Naive B cell (primary cell): ENCODE measurements at regions not wholly inside any gene's neighbourhood (a gene's known extent, or its start where the extent isn't known, plus 50 kb on each side); places are given as distances from the start of the nearest gene placed in this dataset.

ENCODE experiments used
- ATAC-seq, 2 donors: fragments of 150-1000 bp; cut with Tn5 transposase; 2 replicates each; pipeline ENCODE4 v1.10.0; 2021; ENCODE audit warnings: low read depth in 2 of 2, mild to moderate bottlenecking in 2 of 2, moderate library complexity in 2 of 2
- DNase-seq: peaks from one replicate; pipeline ENCODE4 v3.0.0; 2022
- H3K27ac Mint-ChIP-seq, 6 donors: one replicate each; pipeline ENCODE4 v1.8.0; 2020 to 2022; ENCODE audit warnings: mild to moderate bottlenecking in 6 of 6, mixed read lengths in 6 of 6, moderate library complexity in 5 of 6, inconsistent platforms in 2 of 6
- H3K27me3 Mint-ChIP-seq, 3 donors: one replicate each; pipeline ENCODE4 v1.8.0; 2021 to 2022; ENCODE audit warnings: mixed read lengths in 3 of 3, mild to moderate bottlenecking in 1 of 3
- H3K36me3 Mint-ChIP-seq, 2 donors: one replicate each; pipeline ENCODE4 v1.8.0; 2020 to 2022; ENCODE audit warnings: mixed read lengths in 2 of 2, inconsistent platforms in 1 of 2, mild to moderate bottlenecking in 1 of 2
- H3K4me1 Mint-ChIP-seq, 3 donors: one replicate each; pipeline ENCODE4 v1.8.0; 2020 to 2022; ENCODE audit warnings: mixed read lengths in 3 of 3, inconsistent platforms in 1 of 3, mild to moderate bottlenecking in 1 of 3, moderate library complexity in 1 of 3
- H3K4me3 Mint-ChIP-seq, 8 donors: one replicate each; pipeline ENCODE4 v1.8.0; 2020 to 2022; ENCODE audit warnings: mild to moderate bottlenecking in 8 of 8, mixed read lengths in 8 of 8, moderate library complexity in 8 of 8, inconsistent platforms in 2 of 8
- H3K9me3 Mint-ChIP-seq, 7 donors: one replicate each; pipeline ENCODE4 v1.8.0; 2020 to 2022; ENCODE audit warnings: mixed read lengths in 7 of 7, mild to moderate bottlenecking in 5 of 7, inconsistent platforms in 2 of 7, moderate library complexity in 1 of 7

GRCh38 chr4:144580430-144580829 lies 65.5 kb upstream of the HHIP start:
- Mint-ChIP-seq H3K27me3 (peaks cover 0 to 10% (median 0%) of the 10 kb centered on the region in 3 donors), H3K27ac (no peak overlapping the region), H3K36me3 (no peaks in the 10 kb centered on the region), H3K4me3 (no peak overlapping the region), H3K9me3 (peaks cover 0 to 4% (median 0%) of the 10 kb centered on the region in 7 donors), H3K4me1 (no peaks in the 10 kb centered on the region)
- DNase-seq (no peak), ATAC-seq (no peak)

- Mint-ChIP-seq H3K4me1 (no peaks in the 10 kb centered on the region), H3K27ac (no peak overlapping the region), H3K27me3 (peaks cover 0 to 10% (median 0%) of the 10 kb centered on the region in 3 donors), H3K36me3 (peaks cover 0 to under 1% of the 10 kb centered on the region in 2 donors), H3K4me3 (no peak overlapping the region), H3K9me3 (peaks cover 0 to 4% (median under 1%) of the 10 kb centered on the region in 7 donors)
- ATAC-seq (no peak), DNase-seq (no peak)
Measured at GRCh38 chr4:144582105-144582850, 63.7 kb upstream of the HHIP start.

GRCh38 chr4:144582975-144583374 lies 63.0 kb upstream of the HHIP start:
- peaks cover 0 to 10% (median 0%) of the 10 kb centered on the region in 3 donors for H3K27me3 Mint-ChIP-seq
- peaks cover 5 to 7% of the 10 kb centered on the region in 2 donors for H3K36me3 Mint-ChIP-seq
- DNase-seq (no peak), ATAC-seq (no peak)
- H3K4me3 Mint-ChIP-seq, result no peak overlapping the region
- H3K27ac Mint-ChIP-seq, result no peak overlapping the region
- H3K9me3 Mint-ChIP-seq, result peaks cover 4 to 11% (median 8%) of the 10 kb centered on the region in 7 donors
- no peaks in the 10 kb centered on the region for H3K4me1 Mint-ChIP-seq

- no peaks in the 10 kb centered on the region for H3K4me1 Mint-ChIP-seq
- no peak for ATAC-seq
- H3K27me3 Mint-ChIP-seq, result peaks cover 0 to 10% (median 0%) of the 10 kb centered on the region in 3 donors
- H3K4me3 Mint-ChIP-seq, result no peak overlapping the region
- H3K27ac Mint-ChIP-seq, result no peak overlapping the region
- H3K36me3 Mint-ChIP-seq, result peaks cover 5 to 7% of the 10 kb centered on the region in 2 donors
- DNase-seq, result no peak
- peaks cover 4 to 16% (median 9%) of the 10 kb centered on the region in 7 donors for H3K9me3 Mint-ChIP-seq
Measured at GRCh38 chr4:144583658-144584057, 62.3 kb upstream of the HHIP start.

- no peaks in the 10 kb centered on the region for H3K4me1 Mint-ChIP-seq
- no peak for DNase-seq
- H3K4me3 Mint-ChIP-seq, result no peak overlapping the region
- peaks cover 4 to 17% (median 9%) of the 10 kb centered on the region in 7 donors for H3K9me3 Mint-ChIP-seq
- no peak for ATAC-seq
- H3K36me3 Mint-ChIP-seq, result peaks cover 5 to 7% of the 10 kb centered on the region in 2 donors
- H3K27ac Mint-ChIP-seq, result no peak overlapping the region
- peaks cover 0 to 10% (median 0%) of the 10 kb centered on the region in 3 donors for H3K27me3 Mint-ChIP-seq
Measured at GRCh38 chr4:144584428-144584827, 61.5 kb upstream of the HHIP start.

GRCh38 chr4:144589512-144589911 lies 56.4 kb upstream of the HHIP start:
- Mint-ChIP-seq H3K27me3 (peaks cover 0 to 8% (median 5%) of the 10 kb centered on the region in 3 donors), H3K36me3 (peaks cover 5 to 7% of the 10 kb centered on the region in 2 donors), H3K4me3 (no peak overlapping the region), H3K9me3 (peaks cover 4 to 17% (median 11%) of the 10 kb centered on the region in 7 donors), H3K4me1 (peaks cover 0 to 3% (median 0%) of the 10 kb centered on the region in 3 donors), H3K27ac (no peak overlapping the region)
- no peak for ATAC-seq
- DNase-seq, result no peak

GRCh38 chr4:144590020-144590419 lies 55.9 kb upstream of the HHIP start:
- peaks cover 4 to 17% (median 11%) of the 10 kb centered on the region in 7 donors for H3K9me3 Mint-ChIP-seq
- no peak for ATAC-seq

GRCh38 chr4:144591401-144591800 lies 54.6 kb upstream of the HHIP start:
- Mint-ChIP-seq H3K27me3 (peaks cover 0 to 8% (median 0%) of the 10 kb centered on the region in 3 donors), H3K36me3 (peaks cover 5 to 7% of the 10 kb centered on the region in 2 donors), H3K4me3 (peak overlapping the region in 1 of 8 donors; percentile 77), H3K9me3 (peaks cover 4 to 17% (median 9%) of the 10 kb centered on the region in 7 donors), H3K4me1 (peaks cover 0 to 3% (median 0%) of the 10 kb centered on the region in 3 donors), H3K27ac (peak overlapping the region in 1 of 6 donors; percentile 60)
- no peak for ATAC-seq
- no peak for DNase-seq

More at GRCh38 chr4:144590020-144590419, 55.9 kb upstream of the HHIP start:
- Mint-ChIP-seq H3K27me3 (peaks cover 0 to 8% (median 2%) of the 10 kb centered on the region in 3 donors), H3K27ac (no peak overlapping the region), H3K4me3 (no peak overlapping the region), H3K4me1 (peaks cover 0 to 3% (median 0%) of the 10 kb centered on the region in 3 donors), H3K36me3 (peaks cover 5 to 7% of the 10 kb centered on the region in 2 donors)
- DNase-seq, result no peak

GRCh38 chr4:144592264-144592663 lies 53.7 kb upstream of the HHIP start:
- no peak for DNase-seq
- Mint-ChIP-seq H3K36me3 (peaks cover 5 to 7% of the 10 kb centered on the region in 2 donors), H3K9me3 (peaks cover 4 to 15% (median 8%) of the 10 kb centered on the region in 7 donors), H3K27me3 (peaks cover 0 to 8% (median 0%) of the 10 kb centered on the region in 3 donors), H3K4me1 (peaks cover 0 to 3% (median 0%) of the 10 kb centered on the region in 3 donors), H3K4me3 (no peak overlapping the region), H3K27ac (no peak overlapping the region)
- ATAC-seq, result no peak

- Mint-ChIP-seq H3K27ac (no peak overlapping the region), H3K4me1 (peaks cover 0 to 3% (median 0%) of the 10 kb centered on the region in 3 donors), H3K9me3 (peaks cover 0 to 4% (median 0%) of the 10 kb centered on the region in 7 donors), H3K27me3 (peaks cover 0 to 8% (median 0%) of the 10 kb centered on the region in 3 donors), H3K4me3 (no peak overlapping the region), H3K36me3 (no peaks in the 10 kb centered on the region)
- ATAC-seq, result no peak
- no peak for DNase-seq
Measured at GRCh38 chr4:144594471-144594986, 51.4 kb upstream of the HHIP start.

GRCh38 chr4:144595681-144596080 lies 50.3 kb upstream of the HHIP start:
- peaks cover 0 to 3% (median 0%) of the 10 kb centered on the region in 3 donors for H3K4me1 Mint-ChIP-seq
- H3K9me3 Mint-ChIP-seq, result peaks cover 0 to 4% (median 0%) of the 10 kb centered on the region in 7 donors
- no peak for ATAC-seq

More at GRCh38 chr4:144595681-144596080, 50.3 kb upstream of the HHIP start:
- no peak overlapping the region for H3K27ac Mint-ChIP-seq
- DNase-seq, result no peak
- H3K27me3 Mint-ChIP-seq, result peaks cover 0 to 8% (median 0%) of the 10 kb centered on the region in 3 donors
- H3K36me3 Mint-ChIP-seq, result no peaks in the 10 kb centered on the region
- H3K4me3 Mint-ChIP-seq, result no peak overlapping the region
